ENCODE measurements at regions not wholly inside any gene's neighbourhood (a gene's known extent, or its start where the extent isn't known, plus 50 kb on each side); places are given as distances from the start of the nearest gene placed in this dataset.

GRCh38 chr3:177357352-177358090, 160.2 kb upstream of the TBL1XR1 start:
- ATAC-seq: peak; percentile 12
- TF ChIP-seq ZNF565 (CRISPR knock-in tag; conservative IDR thresholded peaks at IDR 0.05; ENCODE audit: low read depth): no peak
- no peak for TF ChIP-seq GLIS3 (CRISPR knock-in tag; IDR thresholded peaks at IDR 0.05)
- TF ChIP-seq TSHZ2 (CRISPR knock-in tag; IDR thresholded peaks at IDR 0.05): no peak
- no peak for TF ChIP-seq CSRNP3 (CRISPR knock-in tag; IDR thresholded peaks at IDR 0.05)
- no peak for TF ChIP-seq BACH2 (CRISPR knock-in tag; IDR thresholded peaks at IDR 0.05; ENCODE audit: borderline replicate concordance)
- no peak for TF ChIP-seq ISL1 (CRISPR knock-in tag; IDR thresholded peaks at IDR 0.05)
- no peak for TF ChIP-seq CREB5 (CRISPR knock-in tag; IDR thresholded peaks at IDR 0.05; ENCODE audit: low read depth)
- TF ChIP-seq ESRRG (CRISPR knock-in tag; IDR thresholded peaks at IDR 0.05): no peak
- no peak for TF ChIP-seq TOX (CRISPR knock-in tag; IDR thresholded peaks at IDR 0.05; ENCODE audit: borderline replicate concordance)
- TF ChIP-seq SNAI2 (CRISPR knock-in tag; IDR thresholded peaks at IDR 0.05): no peak
- no peak for TF ChIP-seq TCF4 (CRISPR knock-in tag; IDR thresholded peaks at IDR 0.05; ENCODE audit: borderline replicate concordance)
- no peak for TF ChIP-seq ZNF8 (CRISPR knock-in tag; IDR thresholded peaks at IDR 0.05)

GRCh38 chr3:177358091-177358976, 161.1 kb upstream of the TBL1XR1 start:
- ATAC-seq: peak; percentile 28
- TF ChIP-seq ISL1 (CRISPR knock-in tag; IDR thresholded peaks at IDR 0.05) (0 out of 2 replicates have a peak, but pooled peaks have one; percentile 6), PATZ1 (CRISPR knock-in tag; IDR thresholded peaks at IDR 0.05; ENCODE audit: borderline replicate concordance) (no peak)

- no peak for ATAC-seq
- TF ChIP-seq TSHZ2 (CRISPR knock-in tag; IDR thresholded peaks at IDR 0.05): no peak
- TF ChIP-seq ZC3H10 (CRISPR knock-in tag; IDR thresholded peaks at IDR 0.05): no peak
- no peak for TF ChIP-seq TCF4 (CRISPR knock-in tag; IDR thresholded peaks at IDR 0.05; ENCODE audit: borderline replicate concordance)
- no peak for TF ChIP-seq ZFP30 (CRISPR knock-in tag; IDR thresholded peaks at IDR 0.05)
- TF ChIP-seq ZFP3 (CRISPR knock-in tag; IDR thresholded peaks at IDR 0.05): no peak
- TF ChIP-seq ZNF8 (CRISPR knock-in tag; IDR thresholded peaks at IDR 0.05): no peak
- TF ChIP-seq POU6F1 (CRISPR knock-in tag; IDR thresholded peaks at IDR 0.05; ENCODE audit: borderline replicate concordance, low read depth): no peak
- TF ChIP-seq TOX (CRISPR knock-in tag; IDR thresholded peaks at IDR 0.05; ENCODE audit: borderline replicate concordance): no peak
- TF ChIP-seq BACH2 (CRISPR knock-in tag; IDR thresholded peaks at IDR 0.05; ENCODE audit: borderline replicate concordance): no peak
- TF ChIP-seq CSRNP3 (CRISPR knock-in tag; IDR thresholded peaks at IDR 0.05): no peak
- no peak for TF ChIP-seq GLIS3 (CRISPR knock-in tag; IDR thresholded peaks at IDR 0.05)
- TF ChIP-seq ZNF565 (CRISPR knock-in tag; conservative IDR thresholded peaks at IDR 0.05; ENCODE audit: low read depth): no peak
Measured at GRCh38 chr3:177358977-177359592, 161.8 kb upstream of the TBL1XR1 start.

Data from SK-N-SH treated with all-trans-retinoic acid at 6 μM for 48 hours (cell line).